ENCODE measurements at regions not wholly inside any gene's neighbourhood (a gene's known extent, or its start where the extent isn't known, plus 50 kb on each side); places are given as distances from the start of the nearest gene placed in this dataset.

DNA sequence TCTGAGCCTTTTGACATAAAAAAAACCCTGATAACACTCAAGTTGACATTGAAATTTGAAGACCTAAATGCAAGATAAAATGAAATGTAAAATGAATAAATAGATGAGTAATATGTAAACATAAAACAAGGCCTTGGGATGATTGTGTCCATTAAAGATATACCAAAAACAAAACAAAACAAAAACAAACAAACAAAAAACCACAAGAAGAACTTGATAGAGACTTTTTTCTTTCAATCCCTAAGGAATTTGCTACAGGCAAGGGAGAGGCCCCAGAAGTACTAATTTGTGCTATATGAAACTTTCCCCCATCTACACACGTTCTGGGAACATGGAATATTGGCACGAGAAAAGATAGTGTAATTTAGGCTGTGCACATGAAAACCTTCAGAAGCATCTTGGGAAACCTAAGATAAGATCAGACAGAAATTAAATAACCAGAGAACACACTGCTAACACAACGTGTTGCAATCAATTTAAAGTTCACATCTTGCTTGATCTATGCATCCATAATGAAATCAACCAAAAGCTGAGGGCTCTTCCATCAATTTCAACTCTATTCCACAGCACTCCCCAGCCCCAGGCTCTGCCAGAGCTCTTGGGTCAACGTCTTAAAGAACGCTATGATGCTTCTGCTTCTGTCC lies 201.1 kb upstream of the RREB1 start:
- Histone ChIP-seq H3K27ac (no peak overlapping the region), H3K4me1 (peaks cover 4% of the 10 kb centered on the region), H3K9me3 (no peaks in the 10 kb centered on the region), H3K27me3 (no peaks in the 10 kb centered on the region), H3K36me3 (replicated peaks in 1 of 2; ENCODE audit: insufficient read depth in 1 of 2, low read depth in 2 of 2) (no peaks in the 10 kb centered on the region), H3K4me3 (no peak overlapping the region)
- intact Hi-C loops (cut with DNase I): no loop called here
- DNase-seq: no peak
- TF ChIP-seq POLR2A (IDR thresholded peaks at IDR 0.05): no peak
- TF ChIP-seq, protein P1, sequence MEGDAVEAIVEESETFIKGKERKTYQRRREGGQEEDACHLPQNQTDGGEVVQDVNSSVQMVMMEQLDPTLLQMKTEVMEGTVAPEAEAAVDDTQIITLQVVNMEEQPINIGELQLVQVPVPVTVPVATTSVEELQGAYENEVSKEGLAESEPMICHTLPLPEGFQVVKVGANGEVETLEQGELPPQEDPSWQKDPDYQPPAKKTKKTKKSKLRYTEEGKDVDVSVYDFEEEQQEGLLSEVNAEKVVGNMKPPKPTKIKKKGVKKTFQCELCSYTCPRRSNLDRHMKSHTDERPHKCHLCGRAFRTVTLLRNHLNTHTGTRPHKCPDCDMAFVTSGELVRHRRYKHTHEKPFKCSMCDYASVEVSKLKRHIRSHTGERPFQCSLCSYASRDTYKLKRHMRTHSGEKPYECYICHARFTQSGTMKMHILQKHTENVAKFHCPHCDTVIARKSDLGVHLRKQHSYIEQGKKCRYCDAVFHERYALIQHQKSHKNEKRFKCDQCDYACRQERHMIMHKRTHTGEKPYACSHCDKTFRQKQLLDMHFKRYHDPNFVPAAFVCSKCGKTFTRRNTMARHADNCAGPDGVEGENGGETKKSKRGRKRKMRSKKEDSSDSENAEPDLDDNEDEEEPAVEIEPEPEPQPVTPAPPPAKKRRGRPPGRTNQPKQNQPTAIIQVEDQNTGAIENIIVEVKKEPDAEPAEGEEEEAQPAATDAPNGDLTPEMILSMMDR (IDR thresholded peaks at IDR 0.05): no peak
- no peak for ATAC-seq
- WGBS, 2 donors: 64 to 65% methylated on average over 5 of the region's 5 CpGs

DNA sequence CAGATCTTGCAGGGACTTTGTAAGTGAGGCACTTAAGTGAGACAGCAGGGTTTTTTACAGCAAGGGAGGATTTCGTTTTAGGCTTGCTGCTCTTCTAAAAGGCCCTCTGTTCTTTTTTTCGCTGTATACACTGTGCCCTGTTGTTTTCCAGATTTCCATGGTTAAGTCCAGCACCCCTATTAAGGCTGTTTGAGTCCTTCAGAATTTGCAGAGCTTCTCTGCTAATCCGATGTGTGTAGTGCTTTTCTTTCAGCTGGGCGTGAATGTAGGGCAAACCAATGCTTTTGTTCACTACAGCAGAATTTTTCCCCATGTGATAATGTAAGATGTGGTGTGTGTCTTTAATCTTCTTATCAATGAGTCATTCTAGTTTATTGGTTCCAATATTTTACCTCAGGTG lies 200.5 kb upstream of the RREB1 start:
- 87 to 94% methylated on average over 4 of the region's 4 CpGs for WGBS, 2 donors
- Histone ChIP-seq H3K27ac (no peak overlapping the region), H3K36me3 (replicated peaks in 1 of 2; ENCODE audit: insufficient read depth in 1 of 2, low read depth in 2 of 2) (no peaks in the 10 kb centered on the region), H3K9me3 (no peaks in the 10 kb centered on the region), H3K4me3 (no peak overlapping the region), H3K27me3 (no peaks in the 10 kb centered on the region), H3K4me1 (peaks cover 4% of the 10 kb centered on the region)
- DNase-seq: no peak
- no peak for TF ChIP-seq POLR2A (IDR thresholded peaks at IDR 0.05)
- TF ChIP-seq, protein P1 (IDR thresholded peaks at IDR 0.05): no peak
- intact Hi-C loops (cut with DNase I): no loop called here
- ATAC-seq: no peak

DNA sequence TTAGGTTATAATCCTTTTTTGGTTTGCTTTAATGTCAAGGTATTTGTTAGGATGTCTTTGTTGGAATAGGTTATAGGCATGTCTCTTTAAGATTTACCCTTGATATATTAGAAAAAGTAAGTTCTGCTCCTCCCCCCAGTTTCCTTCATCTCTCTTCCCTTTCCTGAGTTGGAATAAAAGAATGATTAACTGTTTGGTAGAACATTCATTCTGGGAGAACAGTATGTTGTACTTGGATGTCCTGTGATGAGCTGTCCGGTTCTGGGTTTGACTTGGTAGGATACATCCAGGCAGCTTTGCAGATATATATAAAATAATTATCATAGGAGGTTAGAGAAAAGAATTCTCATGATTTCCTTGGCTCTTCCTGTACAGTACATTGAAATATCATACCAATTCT lies 199.6 kb upstream of the RREB1 start:
- ATAC-seq: no peak
- TF ChIP-seq POLR2A (IDR thresholded peaks at IDR 0.05): no peak
- TF ChIP-seq, protein P1 (IDR thresholded peaks at IDR 0.05): no peak
- no peak for DNase-seq

DNA sequence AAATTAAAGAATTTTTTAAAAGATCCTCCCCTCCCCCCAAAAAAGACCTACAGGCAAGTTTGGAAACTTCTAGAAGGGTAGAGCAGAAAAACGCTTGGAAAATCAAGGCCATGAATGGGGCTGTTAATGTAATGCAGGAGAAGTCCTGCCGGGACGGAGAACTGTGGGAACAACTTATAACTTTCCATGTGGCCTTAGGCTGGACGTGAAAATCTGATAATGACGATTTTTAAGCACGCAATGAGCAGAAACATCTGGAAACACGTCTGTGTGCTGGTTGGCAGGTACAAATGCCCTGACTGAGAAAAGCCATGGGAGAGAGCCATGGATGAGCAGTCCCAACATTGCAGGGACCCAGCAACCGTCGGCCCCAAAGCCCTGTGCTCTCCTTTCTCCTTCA lies 198.7 kb upstream of the RREB1 start:
- no peak overlapping the region for H3K4me3 ChIP-seq
- ATAC-seq: no peak
- H3K27ac ChIP-seq: no peak overlapping the region
- no peaks in the 10 kb centered on the region for H3K9me3 ChIP-seq
- no peaks in the 10 kb centered on the region for H3K27me3 ChIP-seq
- 33 to 52% methylated on average over 7 to 9 of the region's 9 CpGs for WGBS, 2 donors
- intact Hi-C loops (cut with DNase I): no loop called here
- DNase-seq: no peak
- no peaks in the 10 kb centered on the region for H3K36me3 ChIP-seq (replicated peaks in 1 of 2; ENCODE audit: insufficient read depth in 1 of 2, low read depth in 2 of 2)
- no peak for TF ChIP-seq POLR2A (IDR thresholded peaks at IDR 0.05)
- TF ChIP-seq, protein P1 (IDR thresholded peaks at IDR 0.05): no peak
- peaks cover 4% of the 10 kb centered on the region for H3K4me1 ChIP-seq

More for the DNA sequence above, 199.6 kb upstream of the RREB1 start:
- no peak overlapping the region for H3K27ac ChIP-seq
- no peaks in the 10 kb centered on the region for H3K27me3 ChIP-seq
- no peak overlapping the region for H3K4me3 ChIP-seq
- H3K9me3 ChIP-seq: no peaks in the 10 kb centered on the region
- peaks cover 4% of the 10 kb centered on the region for H3K4me1 ChIP-seq
- intact Hi-C loops (cut with DNase I): no loop called here
- no peaks in the 10 kb centered on the region for H3K36me3 ChIP-seq (replicated peaks in 1 of 2; ENCODE audit: insufficient read depth in 1 of 2, low read depth in 2 of 2)
- 82% methylated on average over 1 of the region's 1 CpG for WGBS, 2 donors

DNA sequence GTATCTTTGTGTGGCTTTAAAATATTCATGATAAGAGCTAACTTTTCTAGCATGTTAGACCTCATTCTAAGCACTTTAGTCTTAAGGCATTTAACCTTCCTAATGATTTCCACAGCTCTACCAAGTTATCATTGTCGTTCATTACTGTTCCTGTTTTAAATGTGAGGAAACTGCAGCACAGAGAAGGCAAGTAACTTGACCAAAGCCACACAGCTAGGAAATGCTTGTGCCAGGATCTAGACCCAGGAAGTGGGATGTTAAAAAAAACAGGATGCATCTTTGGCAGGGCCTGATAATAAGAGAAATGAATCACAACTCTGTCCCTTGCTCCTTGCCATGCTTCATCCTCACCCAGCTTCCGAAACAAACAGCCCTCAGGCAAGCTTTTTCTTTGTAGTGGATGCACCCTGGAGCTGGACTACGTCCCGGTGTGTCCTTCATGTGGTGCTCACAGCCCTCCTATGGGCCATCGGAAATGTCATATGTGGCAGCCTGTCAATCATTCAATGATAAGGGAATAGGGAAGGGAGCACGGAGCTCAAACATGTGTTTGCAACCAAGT lies 196.9 kb upstream of the RREB1 start:
- no peak overlapping the region for H3K27ac ChIP-seq
- DNase-seq (no peak), ATAC-seq (no peak)
- H3K4me1 ChIP-seq: peaks cover 11% of the 10 kb centered on the region
- 79 to 91% methylated on average over 6 of the region's 6 CpGs for WGBS, 2 donors
- no peaks in the 10 kb centered on the region for H3K9me3 ChIP-seq
- H3K27me3 ChIP-seq: no peaks in the 10 kb centered on the region
- no peak overlapping the region for H3K4me3 ChIP-seq
- no peaks in the 10 kb centered on the region for H3K36me3 ChIP-seq (replicated peaks in 1 of 2; ENCODE audit: insufficient read depth in 1 of 2, low read depth in 2 of 2)
- TF ChIP-seq POLR2A (IDR thresholded peaks at IDR 0.05): no peak
- TF ChIP-seq, protein P1 (IDR thresholded peaks at IDR 0.05): no peak
- intact Hi-C loops (cut with DNase I): no loop called here

All from body of pancreas (tissue), 4 donors.